ENCODE measurements at regions not wholly inside any gene's neighbourhood (a gene's known extent, or its start where the extent isn't known, plus 50 kb on each side); places are given as distances from the start of the nearest gene placed in this dataset.

DNA sequence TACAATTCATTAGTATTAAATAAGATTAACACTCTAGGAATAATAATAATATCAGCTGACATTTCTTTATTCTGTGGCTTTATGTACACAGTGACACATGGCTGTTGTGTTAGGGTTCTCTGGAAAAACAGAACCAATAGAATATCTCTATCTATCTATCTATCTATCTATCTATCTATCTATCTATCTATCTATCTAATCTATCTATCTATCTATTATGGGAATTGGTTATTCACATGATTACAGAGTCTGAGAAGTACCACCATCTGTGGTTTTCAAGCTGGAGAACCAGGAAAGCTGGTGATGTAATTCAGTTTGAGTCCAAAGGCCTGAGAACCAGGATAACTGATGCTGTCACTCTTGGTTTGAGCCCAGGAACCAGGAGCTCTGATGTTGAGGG, 194.1 kb upstream of the MTPN start:
- no peak for DNase-seq (ENCODE audit: low read depth)
- TF ChIP-seq, protein P1, sequence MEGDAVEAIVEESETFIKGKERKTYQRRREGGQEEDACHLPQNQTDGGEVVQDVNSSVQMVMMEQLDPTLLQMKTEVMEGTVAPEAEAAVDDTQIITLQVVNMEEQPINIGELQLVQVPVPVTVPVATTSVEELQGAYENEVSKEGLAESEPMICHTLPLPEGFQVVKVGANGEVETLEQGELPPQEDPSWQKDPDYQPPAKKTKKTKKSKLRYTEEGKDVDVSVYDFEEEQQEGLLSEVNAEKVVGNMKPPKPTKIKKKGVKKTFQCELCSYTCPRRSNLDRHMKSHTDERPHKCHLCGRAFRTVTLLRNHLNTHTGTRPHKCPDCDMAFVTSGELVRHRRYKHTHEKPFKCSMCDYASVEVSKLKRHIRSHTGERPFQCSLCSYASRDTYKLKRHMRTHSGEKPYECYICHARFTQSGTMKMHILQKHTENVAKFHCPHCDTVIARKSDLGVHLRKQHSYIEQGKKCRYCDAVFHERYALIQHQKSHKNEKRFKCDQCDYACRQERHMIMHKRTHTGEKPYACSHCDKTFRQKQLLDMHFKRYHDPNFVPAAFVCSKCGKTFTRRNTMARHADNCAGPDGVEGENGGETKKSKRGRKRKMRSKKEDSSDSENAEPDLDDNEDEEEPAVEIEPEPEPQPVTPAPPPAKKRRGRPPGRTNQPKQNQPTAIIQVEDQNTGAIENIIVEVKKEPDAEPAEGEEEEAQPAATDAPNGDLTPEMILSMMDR (conservative IDR thresholded peaks at IDR 0.05; ENCODE audit: low read depth, low read length), result no peak
- H3K4me3 ChIP-seq (ENCODE audit: low read depth, low read length), result no peak overlapping the region

DNA sequence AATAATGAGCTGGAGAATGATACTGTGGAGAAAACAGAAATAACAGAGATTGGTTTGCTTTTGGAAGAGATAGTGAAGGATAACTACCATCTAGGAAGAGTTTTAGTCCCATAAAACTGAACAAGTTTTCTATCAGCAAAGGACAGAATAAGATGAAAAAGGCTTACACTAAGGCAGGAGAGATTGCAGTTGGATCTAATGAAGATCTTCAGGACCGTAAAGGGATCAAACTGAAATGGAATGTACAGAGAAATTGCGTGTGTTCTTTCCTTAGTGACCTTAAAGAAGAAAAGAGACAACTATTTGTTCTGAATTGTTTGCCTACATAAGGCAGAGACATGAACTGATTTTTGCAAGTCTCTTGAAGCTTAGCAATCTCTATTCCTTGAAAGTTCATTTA, 191.7 kb upstream of the MTPN start:
- H3K4me3 ChIP-seq (ENCODE audit: low read depth, low read length), result no peak overlapping the region
- DNase-seq (ENCODE audit: low read depth), result no peak
- TF ChIP-seq, protein P1 (conservative IDR thresholded peaks at IDR 0.05; ENCODE audit: low read depth, low read length), result no peak

DNA sequence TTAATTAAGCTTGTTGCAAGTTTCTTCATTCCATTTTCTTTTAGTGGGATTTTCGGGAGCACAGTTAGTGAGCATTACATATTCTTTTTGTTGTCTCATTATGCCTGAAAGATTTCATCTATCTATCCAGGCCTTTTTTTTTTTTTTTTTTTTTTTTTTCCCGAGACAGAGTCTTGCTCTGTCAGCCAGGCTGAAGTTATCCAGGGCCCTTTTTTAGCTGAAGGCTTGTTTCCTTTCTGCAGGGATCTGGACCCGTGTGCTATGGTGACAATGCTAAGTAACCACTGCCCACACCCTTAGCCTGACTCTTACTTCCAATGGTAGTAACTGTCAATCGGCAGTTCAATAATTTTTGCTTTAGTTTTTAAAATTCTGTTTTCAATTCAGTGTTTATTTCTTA, 190.8 kb upstream of the MTPN start:
- TF ChIP-seq, protein P1 (conservative IDR thresholded peaks at IDR 0.05; ENCODE audit: low read depth, low read length), result no peak
- no peak for DNase-seq (ENCODE audit: low read depth)
- H3K4me3 ChIP-seq (ENCODE audit: low read depth, low read length), result no peak overlapping the region

DNA sequence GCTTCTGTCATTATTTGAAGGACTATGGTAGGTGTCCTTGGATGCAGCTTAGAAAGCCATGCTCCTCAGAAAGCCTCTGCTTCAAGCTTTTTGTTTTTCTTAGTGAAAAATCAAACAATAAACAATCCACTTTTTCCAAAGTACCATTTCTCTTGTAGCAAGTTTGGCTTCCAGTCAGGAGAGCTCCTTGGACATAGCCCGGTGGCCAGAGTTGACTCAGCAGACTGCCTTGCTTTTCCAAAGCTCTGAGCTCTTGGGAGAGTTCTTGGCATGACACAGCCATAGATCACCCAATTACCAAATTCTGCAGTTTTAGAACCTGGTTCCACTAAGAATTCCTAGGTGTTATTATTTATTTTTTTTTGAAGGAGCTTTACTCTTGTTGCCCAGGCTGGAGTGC, 189.4 kb upstream of the MTPN start:
- TF ChIP-seq, protein P1 (conservative IDR thresholded peaks at IDR 0.05; ENCODE audit: low read depth, low read length), result no peak
- H3K4me3 ChIP-seq (ENCODE audit: low read depth, low read length), result no peak overlapping the region
- no peak for DNase-seq (ENCODE audit: low read depth)

DNA sequence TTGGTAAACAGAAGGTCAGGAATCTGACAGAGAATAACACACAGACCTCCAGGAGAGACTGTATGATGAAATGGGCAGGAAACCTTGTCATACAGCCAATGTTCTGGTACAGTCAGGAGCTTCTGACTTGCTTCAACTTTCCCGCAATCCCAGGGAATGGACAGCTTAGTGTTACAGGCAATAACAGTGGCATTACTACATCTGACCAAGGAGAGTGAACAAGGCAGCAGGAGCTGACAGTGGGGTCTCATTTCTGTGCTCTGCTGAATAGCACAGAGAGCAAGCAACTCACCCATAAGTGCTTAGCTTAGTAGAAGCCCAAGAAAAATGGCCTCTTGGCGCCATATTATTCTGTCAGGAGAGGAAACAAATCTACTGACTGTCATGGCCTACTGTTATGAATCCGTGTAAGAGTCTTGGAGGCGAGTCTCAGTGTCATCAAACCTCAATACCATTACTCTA, 186.2 kb upstream of the MTPN start:
- TF ChIP-seq, protein P1 (conservative IDR thresholded peaks at IDR 0.05; ENCODE audit: low read depth, low read length), result no peak
- no peak overlapping the region for H3K4me3 ChIP-seq (ENCODE audit: low read depth, low read length)
- DNase-seq (ENCODE audit: low read depth), result no peak

DNA sequence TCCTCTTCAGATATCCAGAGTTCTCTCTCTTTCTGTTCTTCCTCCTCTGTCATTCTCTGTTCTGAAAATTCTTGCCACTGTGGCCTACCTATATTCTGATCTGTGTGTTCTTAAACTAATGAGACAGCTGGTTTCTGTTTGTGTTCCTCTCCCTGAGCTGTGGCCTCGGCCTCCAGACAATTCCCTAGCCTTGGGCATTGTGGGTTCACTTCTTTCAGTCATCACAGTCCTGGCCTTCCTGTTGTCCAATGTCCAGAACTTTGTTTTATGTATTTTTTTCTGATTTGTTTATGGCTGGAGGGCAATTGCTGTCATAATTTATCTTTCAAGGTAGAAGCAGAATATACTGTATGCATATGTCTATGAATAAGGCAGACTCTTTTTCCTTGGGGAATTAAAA, 173.2 kb upstream of the MTPN start:
- DNase-seq (ENCODE audit: low read depth), result no peak
- H3K4me3 ChIP-seq (ENCODE audit: low read depth, low read length), result no peak overlapping the region
- TF ChIP-seq, protein P1 (conservative IDR thresholded peaks at IDR 0.05; ENCODE audit: low read depth, low read length), result no peak

DNA sequence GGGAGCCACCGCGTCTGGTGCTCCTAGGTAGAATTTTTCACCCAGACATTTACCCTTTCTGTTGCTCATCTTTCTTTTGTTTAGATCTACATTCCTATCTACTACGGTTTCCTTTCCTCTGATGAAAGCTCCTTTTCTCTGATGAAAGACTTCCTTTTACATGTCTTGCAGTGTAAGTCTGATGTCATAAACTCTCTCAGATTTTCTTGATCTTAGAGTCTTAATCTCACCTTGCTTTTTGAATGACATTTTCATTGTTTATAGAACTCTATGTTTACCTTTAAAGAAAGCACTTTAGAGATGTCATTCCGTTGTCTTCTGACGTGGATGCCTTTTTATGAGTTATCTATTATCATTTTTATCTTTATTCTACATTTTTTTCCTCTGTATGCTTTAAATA, 171.8 kb upstream of the MTPN start:
- no peak for DNase-seq (ENCODE audit: low read depth)
- no peak overlapping the region for H3K4me3 ChIP-seq (ENCODE audit: low read depth, low read length)
- TF ChIP-seq, protein P1 (conservative IDR thresholded peaks at IDR 0.05; ENCODE audit: low read depth, low read length), result no peak
